Hippocampal formation (tissue), 2 donors: ENCODE measurements at regions not wholly inside any gene's neighbourhood (a gene's known extent, or its start where the extent isn't known, plus 50 kb on each side); places are given as distances from the start of the nearest gene placed in this dataset.

ENCODE experiments used
- DNase-seq, 2 donors: peaks; one replicate each; lab custom pipeline; 2025; lab: John Stamatoyannopoulos, UW

- DNase-seq: no peak
Observed at GRCh38 chr9:32289756-32290155, 94.7 kb upstream of the ACO1 start.

GRCh38 chr9:32291370-32291769, 93.1 kb upstream of the ACO1 start:
- no peak for DNase-seq

GRCh38 chr9:32292611-32293010, 91.8 kb upstream of the ACO1 start:
- DNase-seq: no peak

- no peak for DNase-seq
Observed at GRCh38 chr9:32293091-32293490, 91.4 kb upstream of the ACO1 start.

GRCh38 chr9:32294106-32294505, 90.3 kb upstream of the ACO1 start:
- DNase-seq: no peak

- no peak for DNase-seq
Observed at GRCh38 chr9:32300373-32300772, 84.1 kb upstream of the ACO1 start.

- no peak for DNase-seq
Observed at GRCh38 chr9:32304495-32304894, 79.9 kb upstream of the ACO1 start.

DNA sequence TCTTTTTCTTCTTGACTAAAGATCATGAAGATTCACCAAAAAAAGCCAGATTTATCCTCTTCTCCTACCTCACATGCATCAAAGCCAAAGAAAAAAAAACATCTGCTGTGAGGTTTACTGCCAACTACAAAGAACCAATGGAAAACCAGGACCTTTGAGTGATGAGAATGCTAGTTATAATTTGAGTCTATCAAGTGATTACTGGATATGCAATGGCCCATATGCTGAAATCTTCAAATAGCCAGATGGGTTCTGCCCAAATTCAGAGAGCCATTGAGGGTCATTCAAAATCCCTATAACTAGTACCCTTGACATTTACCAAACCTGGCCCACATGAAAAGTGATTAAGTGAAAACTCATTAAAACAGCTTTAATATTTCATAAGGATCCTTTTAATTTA, 78.4 kb upstream of the ACO1 start:
- DNase-seq: no peak

GRCh38 chr9:32319312-32319929, 65.0 kb upstream of the ACO1 start:
- DNase-seq: no peak

DNA sequence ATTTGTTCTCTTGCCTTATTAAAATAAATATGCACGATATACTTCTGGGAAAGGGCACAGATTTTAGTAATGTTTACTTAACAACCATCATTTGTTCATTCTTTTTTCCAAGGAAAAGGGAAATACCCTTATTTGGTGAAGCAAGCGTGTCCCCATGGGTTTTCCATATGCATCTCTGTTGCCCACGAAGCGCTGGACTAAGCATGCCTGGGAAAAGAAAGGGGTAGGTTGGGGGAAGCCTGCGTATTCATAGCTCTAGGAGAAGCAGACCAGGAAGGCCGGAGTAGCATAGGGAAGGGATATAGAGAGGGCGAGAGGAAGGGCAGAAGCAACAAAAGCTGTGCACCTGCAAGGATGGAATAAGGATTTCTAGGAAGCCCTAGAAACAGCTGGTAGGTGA, 61.8 kb upstream of the ACO1 start:
- DNase-seq: no peak

DNA sequence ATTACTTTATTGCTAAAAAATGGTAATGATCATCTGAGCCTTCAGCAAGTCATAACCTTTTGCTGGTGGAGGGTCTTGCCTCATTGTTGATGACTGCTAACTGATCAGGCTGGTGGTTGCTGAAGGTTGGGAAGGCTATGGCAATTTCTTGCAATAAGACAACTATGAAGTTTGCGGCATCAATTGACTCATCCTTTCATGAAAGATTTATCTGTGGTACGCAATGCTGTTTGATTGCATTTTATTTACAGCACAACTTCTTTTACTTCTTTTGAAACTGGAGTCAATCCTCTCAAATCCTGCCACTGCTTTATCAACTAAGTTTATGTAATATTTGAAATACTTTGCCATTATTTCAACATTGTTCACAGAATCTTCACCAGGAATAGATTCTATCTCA, 58.3 kb upstream of the ACO1 start:
- DNase-seq: no peak

- no peak for DNase-seq
Observed at GRCh38 chr9:32331240-32331639, 53.2 kb upstream of the ACO1 start.

DNA sequence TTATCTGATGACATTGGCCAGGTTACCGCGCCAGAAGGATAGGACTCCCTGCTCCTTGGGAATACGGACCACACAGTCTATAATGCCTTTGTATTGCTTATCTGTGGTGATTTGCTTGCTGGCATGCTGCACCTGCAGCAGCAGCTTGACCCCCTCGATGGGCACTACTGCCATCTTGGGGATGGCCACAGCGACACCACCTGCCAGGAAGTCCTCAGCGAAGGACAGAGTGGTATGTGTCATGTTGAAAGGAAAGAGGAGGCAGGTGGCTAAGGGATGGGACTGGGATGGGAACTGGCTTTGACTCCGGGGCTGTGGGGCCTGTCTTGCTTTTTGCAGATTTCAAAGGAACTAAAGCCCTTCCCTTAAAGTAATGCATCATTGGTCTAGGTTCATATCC, 50.3 kb upstream of the ACO1 start:
- no peak for DNase-seq
